T-cell (primary cell): ENCODE measurements at regions not wholly inside any gene's neighbourhood (a gene's known extent, or its start where the extent isn't known, plus 50 kb on each side); places are given as distances from the start of the nearest gene placed in this dataset.

Source experiments
- ATAC-seq, 4 experiments: fragments of 200-7000 bp in 3 of 4; fragments of 150-1000 bp in 1 of 4; cut with Tn5 transposase; replicated peaks in 1 of 4; 1 replicate in 3 of 4; 2 replicates in 1 of 4; pipeline ENCODE4 v1.10.0; 2021; ENCODE audit warnings: moderate library complexity in 3 of 4, mild to moderate bottlenecking in 2 of 4, moderate number of reproducible peaks in 1 of 4
- CTCF ChIA-PET, 2 donors: fragments of 300-600 bp; sonication (Branson Sonifier 250); formaldehyde crosslinking; loops; one replicate each; lab custom pipeline; 2022; ENCODE audit warnings: antibody characterized with exemption in 2 of 2; lab: Charles Lee
- POLR2A ChIA-PET, 2 donors: fragments of 300-600 bp; sonication (Branson Sonifier 250); formaldehyde crosslinking; loops; one replicate each; lab custom pipeline; 2022; ENCODE audit warnings: antibody characterized with exemption in 2 of 2; lab: Charles Lee
- DNase-seq, 35 experiments: peaks; one replicate each; pipeline versions ENCODE4 v3.0.0 to v3.0.0-alpha.2; 2013 to 2023
- H3K27ac ChIP-seq: one replicate; pipeline ENCODE4 v1.5.1; 2013; ENCODE audit warnings: low read length
- H3K27me3 ChIP-seq, 2 experiments: replicated peaks in 1 of 2; 1 replicate in 1 of 2; 2 replicates in 1 of 2; pipeline versions ENCODE4 v1.6.1 to v1.7.0; 2013; ENCODE audit warnings: low read length in 1 of 2, mixed read lengths in 1 of 2; ENCODE audit not compliant: control insufficient read depth in 2 of 2, insufficient read depth in 2 of 2; ENCODE audit errors: extremely low read depth in 1 of 2
- H3K36me3 ChIP-seq, 2 donors: 1 replicate in 1 of 2; 2 replicates in 1 of 2; pipeline versions ENCODE4 v1.6.1 to v1.7.0; 2013; ENCODE audit warnings: low read length in 1 of 2; ENCODE audit not compliant: control insufficient read depth in 2 of 2, insufficient read depth in 1 of 2; ENCODE audit errors: extremely low read depth in 1 of 2
- H3K4me1 ChIP-seq, 2 experiments: 1 replicate in 1 of 2; 2 replicates in 1 of 2; pipeline versions ENCODE4 v1.6.1 to v1.7.0; 2013; ENCODE audit warnings: low read length in 2 of 2, mixed read lengths in 1 of 2; ENCODE audit not compliant: insufficient read depth in 2 of 2, control insufficient read depth in 1 of 2; ENCODE audit errors: extremely low read depth in 1 of 2
- H3K4me3 ChIP-seq, 2 donors: 1 replicate in 1 of 2; 2 replicates in 1 of 2; pipeline versions ENCODE4 v1.5.1 to v1.7.0; 2013; ENCODE audit warnings: mild to moderate bottlenecking in 2 of 2, low read length in 1 of 2, moderate library complexity in 1 of 2; ENCODE audit not compliant: control insufficient read depth in 1 of 2; ENCODE audit errors: extremely low read depth in 1 of 2
- H3K9me3 ChIP-seq: 2 replicates; pipeline ENCODE4 v1.7.0; 2013
- H3K27ac Mint-ChIP-seq, 2 donors: one replicate each; pipeline ENCODE4 v1.8.0; 2020 to 2021; ENCODE audit warnings: mild to moderate bottlenecking in 2 of 2, mixed read lengths in 2 of 2
- H3K27me3 Mint-ChIP-seq, 2 donors: one replicate each; pipeline ENCODE4 v1.8.0; 2021 to 2022; ENCODE audit warnings: mixed read lengths in 2 of 2
- H3K36me3 Mint-ChIP-seq: one replicate; pipeline ENCODE4 v1.8.0; 2021; ENCODE audit warnings: mixed read lengths
- H3K4me1 Mint-ChIP-seq, 3 donors: one replicate each; pipeline ENCODE4 v1.8.0; 2020 to 2022; ENCODE audit warnings: mixed read lengths in 3 of 3, mild to moderate bottlenecking in 1 of 3
- H3K4me3 Mint-ChIP-seq, 3 donors: one replicate each; pipeline ENCODE4 v1.8.0; 2020 to 2022; ENCODE audit warnings: mild to moderate bottlenecking in 3 of 3, mixed read lengths in 3 of 3, moderate library complexity in 3 of 3
- H3K9me3 Mint-ChIP-seq, 3 donors: one replicate each; pipeline ENCODE4 v1.8.0; 2020 to 2022; ENCODE audit warnings: mixed read lengths in 3 of 3
- WGBS: methylation state at CpG from one replicate; pipeline ENCODE4 v1.1.5; 2013; ENCODE audit warnings: missing lambda C conversion rate; ENCODE audit not compliant: insufficient coverage; 5-methylcytosine and 5-hydroxymethylcytosine counted together

- Histone ChIP-seq H3K4me3 (no peak overlapping the region), H3K27me3 (peaks cover 2 to 8% of the 10 kb centered on the region in 2 experiments), H3K9me3 (no peaks in the 10 kb centered on the region), H3K27ac (no peak overlapping the region), H3K4me1 (no peaks in the 10 kb centered on the region), H3K36me3 (no peaks in the 10 kb centered on the region)
- no peak overlapping the region for H3K4me3 Mint-ChIP-seq
- no peak overlapping the region for H3K27ac Mint-ChIP-seq
- ChIA-PET POLR2A (no interaction called here), CTCF (no interaction called here)
- peaks cover 12 to 17% of the 10 kb centered on the region in 2 donors for H3K27me3 Mint-ChIP-seq
- H3K9me3 Mint-ChIP-seq: no peaks in the 10 kb centered on the region
- no peaks in the 10 kb centered on the region for H3K4me1 Mint-ChIP-seq
- no peak for DNase-seq
- WGBS: 90% methylated on average over 5 of the region's 12 CpGs
- H3K36me3 Mint-ChIP-seq: no peaks in the 10 kb centered on the region
- no peak for ATAC-seq
Observed at GRCh38 chr18:57970356-57971095, 73.5 kb upstream of the NEDD4L start.

- Histone ChIP-seq H3K27me3 (peaks cover 2 to 10% of the 10 kb centered on the region in 2 experiments), H3K4me3 (no peak overlapping the region), H3K27ac (no peak overlapping the region), H3K36me3 (no peaks in the 10 kb centered on the region), H3K9me3 (no peaks in the 10 kb centered on the region), H3K4me1 (no peaks in the 10 kb centered on the region)
- H3K9me3 Mint-ChIP-seq: no peaks in the 10 kb centered on the region
- ChIA-PET CTCF (interaction anchor here in 1 of 2 donors (0.6 kb wide), 1 partner anchor 103 kb away, joined by 3 read pairs; no protein-coding TSS in a partner anchor), POLR2A (no interaction called here)
- H3K27me3 Mint-ChIP-seq: peaks cover 12 to 16% of the 10 kb centered on the region in 2 donors
- H3K27ac Mint-ChIP-seq: no peak overlapping the region
- DNase-seq (no peak), ATAC-seq (no peak)
- H3K36me3 Mint-ChIP-seq: no peaks in the 10 kb centered on the region
- H3K4me1 Mint-ChIP-seq: no peaks in the 10 kb centered on the region
- no peak overlapping the region for H3K4me3 Mint-ChIP-seq
- WGBS: 0% methylated on average over 1 of the region's 2 CpGs
Observed at GRCh38 chr18:57969824-57970223, 74.2 kb upstream of the NEDD4L start.

- Histone ChIP-seq H3K4me1 (no peaks in the 10 kb centered on the region), H3K4me3 (no peak overlapping the region), H3K9me3 (no peaks in the 10 kb centered on the region), H3K27me3 (peaks cover 0 to 9% of the 10 kb centered on the region in 2 experiments), H3K36me3 (no peaks in the 10 kb centered on the region), H3K27ac (no peak overlapping the region)
- Mint-ChIP-seq H3K9me3 (no peaks in the 10 kb centered on the region), H3K4me1 (no peaks in the 10 kb centered on the region), H3K27ac (no peak overlapping the region), H3K36me3 (no peaks in the 10 kb centered on the region), H3K27me3 (peaks cover 9 to 19% of the 10 kb centered on the region in 2 donors), H3K4me3 (no peak overlapping the region)
- POLR2A ChIA-PET: no interaction called here
- CTCF ChIA-PET: no interaction called here
- 69% methylated on average over 4 of the region's 6 CpGs for WGBS
- no peak for ATAC-seq
- DNase-seq: no peak
Observed at GRCh38 chr18:57965246-57965645, 78.8 kb upstream of the NEDD4L start.

- DNase-seq (no peak), ATAC-seq (no peak)
- WGBS: no CpG with 5 or more reads among the region's 1 CpG
- no peaks in the 10 kb centered on the region for H3K4me1 ChIP-seq
- no peak overlapping the region for H3K27ac ChIP-seq
- H3K4me3 ChIP-seq: no peak overlapping the region
- H3K27me3 ChIP-seq: peaks cover 0 to 18% of the 10 kb centered on the region in 2 experiments
- H3K27me3 Mint-ChIP-seq: peaks cover 20 to 34% of the 10 kb centered on the region in 2 donors
- no peaks in the 10 kb centered on the region for H3K4me1 Mint-ChIP-seq
- POLR2A ChIA-PET: interaction anchor here in 1 of 2 donors (0.6 kb wide), 1 partner anchor 1463 kb away, joined by 6 read pairs; no protein-coding TSS in a partner anchor
- H3K9me3 ChIP-seq: no peaks in the 10 kb centered on the region
- H3K27ac Mint-ChIP-seq: no peak overlapping the region
- H3K9me3 Mint-ChIP-seq: no peaks in the 10 kb centered on the region
- H3K36me3 Mint-ChIP-seq: no peaks in the 10 kb centered on the region
- CTCF ChIA-PET: no interaction called here
- H3K4me3 Mint-ChIP-seq: no peak overlapping the region
- no peaks in the 10 kb centered on the region for H3K36me3 ChIP-seq
Observed at GRCh38 chr18:57961876-57962505, 82.0 kb upstream of the NEDD4L start.

DNA sequence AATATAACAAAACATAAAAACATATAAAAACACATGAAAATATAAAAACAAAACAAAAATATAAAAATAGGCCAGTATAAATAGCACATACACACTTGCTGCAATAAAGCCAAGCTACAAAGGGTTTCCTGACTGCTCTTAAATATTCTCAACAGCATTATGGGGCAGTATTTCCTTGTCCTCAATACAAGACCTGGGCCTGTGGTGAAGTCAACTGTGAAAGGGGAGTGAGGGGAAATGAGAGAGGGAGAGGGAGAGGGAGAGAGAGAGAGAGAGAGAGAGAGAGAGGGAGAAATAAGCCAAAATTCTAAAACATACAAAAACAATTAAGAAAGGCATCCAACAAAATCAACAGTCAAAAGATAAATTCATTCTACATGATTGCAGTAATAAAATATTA lies 82.6 kb upstream of the NEDD4L start:
- no peak for ATAC-seq
- H3K4me1 Mint-ChIP-seq: no peaks in the 10 kb centered on the region
- Histone ChIP-seq H3K27ac (no peak overlapping the region), H3K4me1 (no peaks in the 10 kb centered on the region), H3K36me3 (no peaks in the 10 kb centered on the region), H3K27me3 (peaks cover 0 to 22% of the 10 kb centered on the region in 2 experiments), H3K4me3 (no peak overlapping the region), H3K9me3 (no peaks in the 10 kb centered on the region)
- no peak overlapping the region for H3K4me3 Mint-ChIP-seq
- DNase-seq: no peak
- peaks cover 20 to 34% of the 10 kb centered on the region in 2 donors for H3K27me3 Mint-ChIP-seq
- CTCF ChIA-PET: no interaction called here
- H3K9me3 Mint-ChIP-seq: no peaks in the 10 kb centered on the region
- H3K27ac Mint-ChIP-seq: no peak overlapping the region
- POLR2A ChIA-PET: no interaction called here
- no peaks in the 10 kb centered on the region for H3K36me3 Mint-ChIP-seq

DNA sequence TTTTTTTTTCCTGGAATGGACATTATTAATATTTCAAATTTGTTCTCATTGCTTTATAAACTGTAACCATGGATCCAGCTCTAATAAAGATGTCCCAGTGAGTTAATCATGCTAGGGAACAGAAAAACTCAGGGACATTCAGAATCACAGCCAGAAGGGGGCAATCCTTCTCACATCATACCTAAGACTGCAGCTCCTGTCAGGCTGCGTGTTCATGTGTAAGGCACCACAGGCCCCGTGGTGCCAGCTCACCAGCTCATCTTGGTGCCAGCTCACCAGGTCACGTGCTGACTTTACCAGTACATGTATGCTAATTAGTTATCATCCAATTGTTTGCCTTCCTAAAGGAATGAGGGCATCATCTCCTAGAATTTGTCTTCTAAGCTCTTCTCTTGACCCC lies 84.7 kb upstream of the NEDD4L start:
- WGBS: 20% methylated on average over 1 of the region's 3 CpGs
- ChIA-PET CTCF (interaction anchor here in 1 of 2 donors (0.9 kb wide), 1 partner anchor 163 kb away, joined by 8 read pairs; no protein-coding TSS in a partner anchor), POLR2A (no interaction called here)
- Histone ChIP-seq H3K9me3 (no peaks in the 10 kb centered on the region), H3K4me3 (no peak overlapping the region), H3K36me3 (no peaks in the 10 kb centered on the region), H3K27me3 (peaks cover 0 to 27% of the 10 kb centered on the region in 2 experiments), H3K4me1 (no peaks in the 10 kb centered on the region), H3K27ac (no peak overlapping the region)
- H3K27ac Mint-ChIP-seq: no peak overlapping the region
- no peak overlapping the region for H3K4me3 Mint-ChIP-seq
- peaks cover 20 to 27% of the 10 kb centered on the region in 2 donors for H3K27me3 Mint-ChIP-seq
- no peaks in the 10 kb centered on the region for H3K4me1 Mint-ChIP-seq
- no peaks in the 10 kb centered on the region for H3K9me3 Mint-ChIP-seq
- DNase-seq: peak in 1 of 35 experiments; percentile 12
- no peak for ATAC-seq
- no peaks in the 10 kb centered on the region for H3K36me3 Mint-ChIP-seq
